Gastrocnemius medialis (tissue), 4 donors: ENCODE measurements at regions not wholly inside any gene's neighbourhood (a gene's known extent, or its start where the extent isn't known, plus 50 kb on each side); places are given as distances from the start of the nearest gene placed in this dataset.

Experiments
- CTCF ChIP-seq, 5 experiments: fragments of 450-650 bp in 3 of 5; fragments of 200-600 bp in 2 of 5; sonication (generic) in 2 of 5; IDR thresholded peaks in 4 of 5; conservative IDR thresholded peaks in 1 of 5; 1 replicate in 4 of 5; 2 replicates in 1 of 5; pipeline ENCODE4 v1.5.1; 2016 to 2019; ENCODE audit warnings: antibody characterized with exemption in 5 of 5, mild to moderate bottlenecking in 3 of 5, moderate library complexity in 3 of 5
- POLR2A ChIP-seq, 2 donors: fragments of 450-650 bp; IDR thresholded peaks; one replicate each; pipeline ENCODE4 v1.6.1; 2017; ENCODE audit warnings: antibody characterized with exemption in 2 of 2, mild to moderate bottlenecking in 2 of 2, moderate library complexity in 2 of 2

GRCh38 chr2:16003152-16003551, 62.8 kb downstream of the MYCN start:
- TF ChIP-seq CTCF (IDR thresholded peaks at IDR 0.05 in 4 of 5, conservative IDR thresholded peaks at IDR 0.05 in 1 of 5), result no peak
- TF ChIP-seq POLR2A (IDR thresholded peaks at IDR 0.05), result no peak
